GM18861 (cell line): ENCODE measurements at regions not wholly inside any gene's neighbourhood (a gene's known extent, or its start where the extent isn't known, plus 50 kb on each side); places are given as distances from the start of the nearest gene placed in this dataset.

Experiments used
- ATAC-seq: cut with Tn5 transposase; IDR thresholded peaks from one replicate; pipeline ENCODE4 v1.9.1; 2021; ENCODE audit not compliant: unreplicated experiment

GRCh38 chr4:127578967-127579366 is 53.8 kb upstream of the INTU start:
- ATAC-seq, result no peak

GRCh38 chr4:127579821-127580220 is 52.9 kb upstream of the INTU start:
- no peak for ATAC-seq

DNA sequence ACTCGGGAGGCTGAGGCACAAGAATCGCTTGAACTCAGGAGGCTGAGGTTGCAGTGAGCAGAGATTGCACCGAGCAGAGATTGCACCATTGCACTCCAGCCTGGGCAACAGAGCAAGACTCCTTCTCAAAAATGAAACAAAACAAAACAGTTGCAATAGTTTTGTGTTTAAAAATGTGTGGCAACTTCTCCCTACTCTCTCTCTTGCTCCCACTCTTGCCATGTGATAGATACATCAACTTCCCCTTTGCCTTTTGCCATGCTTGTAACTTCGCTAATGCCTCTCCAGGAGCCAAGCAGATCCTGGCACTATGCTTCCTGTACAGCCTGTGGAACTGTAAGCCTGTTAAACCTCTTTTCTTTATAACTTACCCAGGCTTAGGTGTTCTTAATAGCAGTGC is 52.5 kb upstream of the INTU start:
- no peak for ATAC-seq

DNA sequence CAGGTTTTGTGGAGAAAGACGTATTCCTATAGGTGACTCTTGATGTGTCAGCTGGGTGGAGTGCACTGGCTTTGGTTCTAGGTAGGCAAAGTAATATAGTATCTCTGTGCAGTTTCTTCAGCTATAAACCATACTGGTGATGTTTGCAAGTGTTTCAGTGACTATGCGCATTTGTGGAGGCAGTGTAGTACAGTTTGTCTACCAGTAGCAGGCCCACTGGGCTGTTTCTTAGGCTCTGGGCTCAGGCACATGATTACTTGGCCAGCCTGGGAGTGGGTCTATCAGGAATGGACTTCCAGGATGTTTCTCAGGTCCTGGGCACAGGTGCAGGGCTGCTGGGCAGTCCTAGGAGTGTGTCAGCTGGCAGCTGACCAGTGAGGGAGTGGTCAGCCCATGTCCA is 51.9 kb upstream of the INTU start:
- no peak for ATAC-seq
